HG02610 (cell line): ENCODE measurements at regions not wholly inside any gene's neighbourhood (a gene's known extent, or its start where the extent isn't known, plus 50 kb on each side); places are given as distances from the start of the nearest gene placed in this dataset.
"Not testable (repeated sequence)": the region's sequence is repeated elsewhere in the genome, so short reads cannot be mapped to it uniquely, and the experiment has no call there.

Experiments used
- ATAC-seq: cut with Tn5 transposase; IDR thresholded peaks from one replicate; pipeline ENCODE4 v1.9.1; 2021; ENCODE audit warnings: mild to moderate bottlenecking, moderate library complexity; ENCODE audit not compliant: unreplicated experiment

DNA sequence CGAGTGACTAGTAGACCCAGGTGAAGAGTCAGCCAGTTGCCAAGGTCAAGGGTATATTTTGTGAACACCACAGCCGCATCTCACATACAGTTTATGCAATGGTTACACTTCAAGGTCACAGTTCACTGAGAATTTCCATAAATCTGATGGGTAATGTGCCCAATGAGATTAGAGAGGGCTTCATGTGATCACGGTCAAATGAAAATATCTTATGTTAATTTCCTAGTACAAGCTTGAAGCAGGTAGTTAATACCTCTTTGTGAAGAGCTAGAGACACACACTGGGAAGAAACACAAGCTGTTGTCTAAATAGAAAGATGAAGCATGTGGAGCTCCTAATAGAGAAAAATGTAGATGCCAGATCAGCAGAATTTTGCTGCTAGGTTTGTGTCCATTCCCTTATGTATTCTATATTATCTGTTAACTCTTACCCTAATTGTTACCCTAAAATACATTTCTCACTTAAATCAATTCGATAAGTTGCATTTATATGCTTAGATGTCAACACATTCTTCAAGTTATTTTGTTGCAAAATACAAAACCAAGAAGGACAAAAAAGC is 136.0 kb downstream of the NR2F2 start:
- no peak for ATAC-seq

DNA sequence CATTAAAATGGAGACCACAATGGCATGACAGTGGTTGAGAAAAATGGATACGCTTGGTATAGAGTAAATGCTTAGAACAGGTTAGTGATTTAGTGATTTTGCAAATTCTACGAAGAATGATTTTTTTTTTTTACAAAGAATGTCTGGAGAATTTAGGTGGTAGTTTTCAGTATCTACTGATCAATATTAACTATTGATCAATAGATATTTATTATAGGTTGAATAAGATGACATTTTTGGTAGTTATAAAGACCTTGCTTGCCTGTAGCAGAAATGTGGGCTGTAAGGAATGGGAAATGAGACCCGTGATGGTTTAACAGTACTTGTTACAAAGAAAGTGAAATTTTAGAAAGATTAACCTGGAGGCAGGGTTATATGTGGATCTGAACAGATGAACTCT is 137.5 kb downstream of the NR2F2 start:
- no peak for ATAC-seq

DNA sequence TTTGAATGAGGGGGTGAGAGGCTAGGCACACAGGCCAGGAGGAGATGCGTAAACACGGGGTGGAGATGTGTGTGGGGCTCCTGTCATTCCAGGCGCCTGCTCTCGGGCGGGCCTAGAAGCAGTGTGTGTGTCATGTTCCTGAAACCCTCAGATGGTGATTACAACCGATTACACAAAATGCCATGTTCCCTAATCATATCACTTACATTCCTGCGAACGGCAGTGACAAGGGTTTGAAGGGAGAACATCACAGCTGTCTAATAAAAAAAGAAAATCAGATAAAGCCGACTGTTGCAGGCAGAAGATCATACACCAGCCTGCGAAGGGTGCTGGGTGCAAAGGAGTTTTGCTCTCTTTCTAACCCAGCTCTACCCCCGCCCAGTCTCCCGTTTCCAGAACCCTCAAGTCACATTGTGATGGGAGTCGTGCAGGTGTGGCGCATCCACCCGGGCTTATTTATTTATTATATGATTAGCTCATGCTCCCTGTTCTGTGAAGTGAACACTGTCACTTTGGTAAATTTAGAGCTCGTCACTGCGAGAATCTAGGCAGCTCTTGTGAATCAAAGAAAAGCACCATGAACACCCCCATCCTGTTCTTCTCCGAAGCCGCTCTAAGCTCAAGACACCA is 140.3 kb downstream of the NR2F2 start:
- no peak for ATAC-seq

DNA sequence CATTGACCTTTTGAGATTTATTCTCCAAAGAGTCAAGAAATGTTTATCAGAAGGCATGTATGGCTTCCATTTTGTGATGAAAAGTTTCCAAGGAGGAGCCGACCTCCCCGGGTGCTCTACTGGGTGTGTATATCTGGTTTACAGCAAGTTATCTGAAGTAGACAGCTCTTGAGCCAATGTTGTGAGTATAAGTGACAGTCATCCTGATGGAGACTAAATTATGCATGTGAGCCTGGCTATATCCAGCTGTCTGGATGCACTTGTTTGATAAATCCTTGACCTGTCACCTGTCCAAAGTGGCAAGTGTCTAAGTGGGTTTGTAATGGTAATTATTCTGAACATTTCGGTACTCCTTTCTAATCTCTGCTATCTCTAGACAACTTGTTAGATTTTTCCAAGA is 142.2 kb downstream of the NR2F2 start:
- no peak for ATAC-seq

DNA sequence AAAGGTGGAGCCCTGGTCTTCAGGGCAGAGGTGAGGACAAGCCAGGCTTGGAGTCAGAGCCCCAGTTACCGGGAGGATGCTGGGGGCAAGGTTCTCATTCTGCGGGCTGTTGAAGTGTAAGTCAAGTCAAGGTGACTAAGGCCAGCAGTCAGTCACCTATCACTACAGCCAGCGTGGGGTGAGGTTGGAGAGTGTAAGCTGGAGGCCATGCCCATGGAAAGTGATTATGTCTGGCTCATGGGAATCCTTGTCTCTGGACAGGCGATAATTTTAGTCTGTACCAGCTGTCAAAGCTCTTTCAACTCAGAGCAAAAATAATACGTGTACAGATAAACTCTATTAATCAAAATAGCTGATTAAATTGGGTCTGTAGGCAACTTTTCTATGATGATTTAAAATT is 143.1 kb downstream of the NR2F2 start:
- ATAC-seq: no peak

DNA sequence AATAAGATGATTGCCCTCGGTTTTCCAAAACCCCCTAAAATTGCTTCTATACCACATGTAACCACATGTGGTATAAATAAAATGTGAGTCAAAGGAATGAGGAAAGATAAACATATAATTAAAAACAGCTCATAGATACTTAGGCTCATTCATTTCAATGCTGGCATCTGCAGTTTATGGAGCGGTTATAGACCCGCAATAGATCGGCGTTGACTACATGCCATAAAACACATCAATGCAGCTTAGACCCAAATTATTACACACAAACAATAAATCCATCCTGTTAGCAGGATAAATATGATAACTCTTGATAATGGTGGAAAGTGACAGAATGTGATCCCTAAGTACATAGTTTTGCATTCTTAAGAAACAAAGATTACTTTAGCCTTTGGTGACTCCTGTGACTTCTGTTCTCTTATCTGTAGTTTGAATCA is 143.7 kb downstream of the NR2F2 start:
- ATAC-seq: no peak

DNA sequence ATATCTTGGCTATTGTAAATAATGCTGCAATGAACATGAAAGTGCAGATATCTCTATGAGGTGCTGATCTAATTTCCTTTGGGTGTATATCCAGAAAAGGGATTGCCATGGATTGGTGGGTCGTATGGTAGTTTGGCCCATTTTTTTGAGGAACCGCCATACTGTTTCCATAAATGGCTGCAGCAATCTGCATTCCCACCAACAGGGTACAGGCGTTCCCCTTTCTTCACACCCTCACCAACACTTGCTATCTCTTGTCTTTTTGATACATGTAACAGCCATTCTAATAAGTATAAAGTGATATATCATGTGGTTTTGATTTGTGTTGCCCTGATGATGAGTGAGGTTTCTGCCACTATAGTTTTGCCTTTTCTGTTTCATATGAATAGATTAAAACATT is 146.7 kb downstream of the NR2F2 start:
- no peak for ATAC-seq

DNA sequence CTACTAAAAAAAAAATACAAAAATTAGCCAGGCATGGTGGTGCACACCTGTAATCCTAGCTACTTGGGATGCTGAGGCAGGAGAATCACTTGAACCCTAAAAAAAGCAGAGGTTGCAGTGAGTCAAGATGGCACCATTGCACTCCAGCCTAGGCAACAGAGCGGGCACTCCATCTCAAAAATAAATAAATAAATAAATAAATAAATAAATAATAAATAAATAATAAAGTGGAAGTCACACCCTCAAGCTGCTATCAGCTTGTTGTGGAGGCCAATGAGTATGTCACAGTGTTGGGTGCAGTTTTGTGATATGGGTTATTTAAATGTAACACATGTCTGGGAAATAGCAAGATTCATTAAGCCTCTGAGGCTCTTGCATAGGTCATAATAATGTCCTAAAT is 153.9 kb downstream of the NR2F2 start:
- ATAC-seq: not testable (repeated sequence)

DNA sequence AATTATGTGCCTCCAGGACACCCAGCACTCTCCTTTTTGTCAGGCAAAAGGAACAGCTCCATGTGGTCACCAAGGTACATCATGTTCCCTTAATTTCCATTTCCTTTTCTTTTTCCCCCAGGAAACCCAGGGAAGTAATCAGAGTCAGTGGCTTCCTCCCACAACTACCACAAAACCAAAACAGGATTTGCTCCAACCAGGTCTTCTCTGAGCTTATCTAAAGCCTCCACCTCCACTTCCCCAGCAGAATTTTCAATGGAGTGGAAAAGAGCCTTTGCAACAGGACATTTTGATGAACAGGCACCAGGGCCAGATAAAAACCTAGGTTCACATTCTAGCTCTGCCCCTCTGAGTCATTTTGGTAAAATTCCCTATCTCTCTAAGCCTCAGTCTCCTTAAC is 154.3 kb downstream of the NR2F2 start:
- no peak for ATAC-seq

DNA sequence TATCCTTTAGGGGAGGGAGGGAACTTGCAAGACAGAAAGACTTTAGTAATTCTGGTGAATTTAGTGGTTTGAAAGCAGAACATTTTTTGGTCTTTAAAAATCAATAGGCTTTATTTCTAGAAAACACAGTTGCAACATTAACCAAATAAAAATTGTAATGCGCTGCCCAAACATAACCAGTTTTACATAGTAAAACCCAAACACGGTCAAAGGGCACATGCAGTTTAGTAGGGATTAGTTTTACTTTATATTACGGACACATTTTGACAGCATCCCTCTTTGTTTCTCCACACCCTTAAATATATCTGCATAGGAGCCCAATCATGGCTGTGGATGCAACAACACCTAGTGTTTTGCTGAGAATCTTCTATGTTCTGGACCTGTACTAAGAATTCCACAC is 156.7 kb downstream of the NR2F2 start:
- no peak for ATAC-seq

DNA sequence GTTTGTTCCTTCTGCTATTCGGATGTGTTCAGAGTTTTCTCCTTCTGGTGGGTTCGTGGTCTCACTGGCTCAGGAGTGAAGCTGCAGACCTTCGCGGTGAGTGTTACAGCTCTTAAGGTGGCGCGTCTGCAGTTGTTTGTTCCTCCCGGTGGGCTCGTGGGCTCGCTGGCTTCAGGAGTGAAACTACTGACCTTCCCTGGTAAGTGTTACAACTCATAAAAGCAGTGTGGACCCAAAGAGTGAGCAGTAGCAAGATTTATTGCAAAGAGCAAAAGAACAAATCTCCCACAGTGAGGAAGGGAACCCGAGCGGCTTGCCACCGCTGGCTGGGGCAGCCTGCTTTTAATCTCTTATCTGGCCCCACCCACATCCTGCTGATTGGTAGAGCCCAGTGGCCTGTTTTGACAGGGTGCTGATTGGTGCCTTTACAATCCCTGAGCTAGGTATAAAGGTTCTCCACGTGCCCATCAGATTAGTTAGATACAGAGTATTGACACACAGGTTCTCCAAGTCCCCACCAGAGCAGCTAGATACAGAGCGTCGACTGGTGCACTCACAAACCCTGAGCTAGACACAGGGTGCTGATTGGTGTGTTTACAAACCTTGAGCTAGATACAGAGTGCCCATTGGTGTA is 160.7 kb downstream of the NR2F2 start:
- not testable (repeated sequence) for ATAC-seq

DNA sequence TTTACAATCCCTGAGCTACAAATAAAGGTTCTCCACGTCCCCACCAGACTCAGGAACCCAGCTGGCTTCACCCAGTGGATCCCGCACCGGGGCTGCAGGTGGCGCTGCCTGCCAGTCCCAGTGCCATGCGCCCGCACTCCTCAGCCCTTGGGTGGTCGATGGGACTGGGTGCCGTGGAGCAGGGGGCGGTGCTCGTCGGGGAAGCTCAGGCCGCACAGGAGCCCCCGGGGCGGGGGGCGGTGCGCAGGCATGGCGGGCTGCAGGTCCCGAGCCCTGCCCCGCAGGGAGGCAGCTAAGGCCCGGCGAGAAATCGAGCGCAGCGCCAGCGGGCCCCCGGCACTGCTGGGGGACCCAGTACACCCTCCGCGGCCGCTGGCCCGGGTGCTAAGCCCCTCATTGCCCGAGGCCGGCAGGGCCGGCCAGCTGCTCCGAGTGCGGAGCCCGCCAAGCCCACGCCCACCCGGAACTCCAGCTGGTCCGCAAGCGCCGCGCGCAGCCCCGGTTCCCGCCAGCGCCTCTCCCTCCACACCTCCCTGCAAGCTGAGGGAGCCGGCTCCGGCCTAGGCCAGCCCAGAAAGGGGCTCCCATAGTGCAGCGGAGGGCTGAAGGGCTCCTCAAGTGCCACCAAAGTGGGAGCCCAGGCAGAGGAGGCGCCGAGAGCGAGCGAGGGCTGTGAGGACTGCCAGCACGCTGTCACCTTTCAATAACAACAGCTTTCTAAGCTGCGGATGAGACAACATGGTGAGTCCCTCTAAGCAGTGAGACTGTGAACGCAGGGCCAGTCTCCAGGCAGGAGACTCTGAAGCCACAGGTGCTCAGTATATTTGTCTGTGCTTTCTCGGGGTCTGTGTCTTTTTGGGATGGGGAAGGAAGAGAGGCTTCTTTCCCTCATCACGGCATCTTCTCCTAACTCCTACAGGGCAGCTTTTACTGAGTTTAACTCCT is 161.5 kb downstream of the NR2F2 start:
- not testable (repeated sequence) for ATAC-seq

DNA sequence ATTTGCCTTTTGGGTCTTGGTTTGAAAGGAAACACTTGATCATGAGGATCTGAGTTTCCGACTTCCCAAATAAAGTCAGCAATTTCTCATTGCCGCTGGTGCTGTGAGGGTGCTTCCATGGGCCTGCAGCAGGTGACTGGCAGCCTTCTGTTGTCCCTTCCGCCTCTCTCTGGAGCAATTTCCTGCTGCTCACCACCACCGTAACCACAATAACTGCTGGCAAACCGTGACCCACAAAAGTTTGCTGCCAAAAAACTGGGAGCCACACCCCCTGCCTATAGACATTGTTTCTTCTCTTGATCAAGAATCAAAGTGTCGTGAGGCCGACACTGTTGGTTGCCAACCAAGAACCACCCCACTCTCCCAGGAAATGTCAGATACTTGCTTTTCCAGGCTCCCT is 164.0 kb downstream of the NR2F2 start:
- ATAC-seq: no peak

DNA sequence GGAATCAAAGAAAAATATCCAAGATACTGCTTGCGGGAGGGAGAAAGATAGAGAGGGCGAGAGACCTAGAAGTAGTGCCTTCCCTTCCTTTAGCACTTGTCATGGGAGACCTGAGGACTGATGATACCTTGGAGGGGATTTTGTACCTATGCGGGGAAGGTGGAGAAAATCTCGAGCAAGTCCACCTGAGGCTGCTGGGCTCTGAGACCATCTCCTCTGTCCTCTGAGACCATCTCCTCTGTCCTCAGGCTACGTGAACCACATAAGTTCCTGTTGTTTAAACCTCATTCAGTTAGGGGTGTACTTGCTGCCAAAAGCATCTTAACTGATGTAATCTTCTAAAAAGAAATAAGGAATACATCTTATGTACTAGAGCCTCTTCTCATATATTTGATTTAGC is 164.9 kb downstream of the NR2F2 start:
- ATAC-seq: no peak

DNA sequence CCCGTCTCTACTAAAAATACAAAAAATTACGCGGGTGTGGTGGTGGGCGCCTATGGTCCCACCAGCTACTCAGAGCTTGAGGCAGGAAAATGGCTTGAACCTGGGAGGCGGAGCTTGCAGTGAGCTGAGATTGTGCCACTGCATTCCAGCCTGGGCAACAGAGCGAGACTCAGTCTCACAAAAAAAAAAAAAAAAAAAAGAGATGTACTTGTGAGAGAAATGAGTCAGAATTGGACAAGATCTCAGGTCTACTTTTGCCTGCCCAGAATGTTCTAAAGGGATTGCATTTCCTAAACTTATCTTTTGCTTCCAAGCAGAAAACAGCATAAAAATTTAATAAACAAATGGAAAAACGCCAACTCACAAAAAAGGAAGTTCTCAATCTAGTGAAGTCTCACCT is 167.5 kb downstream of the NR2F2 start:
- ATAC-seq: no peak

DNA sequence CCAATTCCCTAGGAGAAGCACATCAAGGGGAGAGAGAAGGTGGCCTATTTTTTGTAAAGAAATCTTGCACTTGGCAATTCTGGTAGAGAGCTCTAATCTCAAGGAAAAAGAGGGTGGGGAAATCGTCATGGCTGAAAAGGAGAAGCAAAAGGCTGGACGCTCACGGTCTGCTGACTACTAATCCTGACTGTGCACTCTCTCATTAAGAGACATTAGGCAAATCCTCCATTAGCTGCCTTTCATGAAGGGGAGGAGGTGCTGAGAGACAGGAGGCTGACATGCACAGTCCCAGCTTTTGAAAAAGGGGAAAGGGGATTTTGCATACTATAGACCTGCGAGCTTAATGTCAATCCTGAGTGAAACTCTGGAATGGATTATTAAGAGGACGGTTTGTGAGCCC is 170.0 kb downstream of the NR2F2 start:
- no peak for ATAC-seq

DNA sequence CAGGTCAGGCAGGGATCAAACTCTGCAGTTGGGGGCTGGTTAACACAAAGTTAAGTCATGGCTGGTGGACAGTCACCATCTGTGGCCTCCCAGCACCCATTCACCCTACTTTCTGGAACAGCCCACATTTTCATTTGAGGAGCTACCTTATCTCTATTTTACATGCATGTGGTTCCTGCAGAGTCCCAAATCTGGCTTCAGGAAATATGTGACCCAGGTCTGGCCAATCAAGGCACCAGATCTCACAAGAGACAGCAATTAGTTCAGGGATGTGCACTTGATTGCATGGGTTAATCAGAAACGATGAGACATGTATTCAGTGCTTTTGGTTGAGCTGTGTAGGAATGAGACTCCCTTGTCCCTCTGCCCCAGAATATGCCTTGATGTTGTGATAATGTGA is 170.9 kb downstream of the NR2F2 start:
- no peak for ATAC-seq

DNA sequence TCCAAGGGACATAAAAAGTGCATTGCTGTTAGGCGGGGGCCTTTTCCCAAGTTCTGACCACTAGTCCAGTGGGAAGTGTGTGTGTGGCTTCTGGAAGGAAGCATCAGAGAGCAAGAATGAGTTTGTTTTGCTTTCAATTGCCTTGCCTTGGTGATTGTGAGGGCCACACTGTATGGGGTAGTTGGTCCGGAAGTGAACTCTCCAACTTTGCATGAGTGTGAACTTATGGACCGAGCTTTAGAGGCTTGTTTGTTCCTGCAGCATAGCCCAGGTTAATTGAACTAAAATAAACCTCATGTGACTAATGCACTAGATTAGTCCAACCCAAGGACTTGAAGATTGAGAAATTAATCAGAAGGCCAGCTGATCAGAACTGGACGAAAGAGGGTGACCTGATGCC is 171.7 kb downstream of the NR2F2 start:
- no peak for ATAC-seq

DNA sequence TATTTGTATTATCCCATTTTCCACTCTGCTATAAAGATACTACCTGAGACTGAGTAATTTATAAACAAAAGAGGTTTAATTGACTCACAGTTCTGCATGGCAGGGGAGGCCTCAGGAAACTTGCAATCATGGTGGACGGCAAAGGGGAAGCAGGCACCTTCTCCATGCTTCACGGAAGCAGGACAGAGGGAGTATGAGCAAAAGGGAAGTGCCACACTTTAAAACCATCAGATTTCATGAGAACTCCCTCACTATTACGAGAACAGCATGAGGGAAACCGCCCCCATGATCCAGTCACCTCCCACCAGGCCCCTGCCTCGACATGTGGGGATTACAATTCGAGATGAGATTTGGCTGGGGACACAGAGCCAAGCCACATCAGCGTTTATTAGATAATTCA is 172.8 kb downstream of the NR2F2 start:
- ATAC-seq: no peak

DNA sequence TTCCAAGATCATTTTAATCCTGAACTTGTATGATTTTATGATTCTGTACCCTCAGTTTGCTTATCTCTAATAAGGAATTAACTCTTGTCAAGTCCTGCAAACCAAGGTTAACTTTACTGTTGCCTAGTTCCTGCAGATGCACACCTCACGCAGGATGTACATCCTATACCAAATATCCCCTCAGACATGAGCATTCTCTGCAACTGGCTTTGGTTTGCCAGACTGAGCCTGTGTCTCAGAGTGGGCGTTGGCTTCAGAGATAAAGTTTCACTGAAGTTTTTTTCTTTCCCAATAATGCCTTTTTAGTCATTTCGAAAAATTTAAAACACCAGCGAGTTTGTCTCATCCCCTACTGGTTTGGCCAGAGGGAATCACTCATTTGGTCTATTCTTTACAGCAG is 173.9 kb downstream of the NR2F2 start:
- no peak for ATAC-seq

DNA sequence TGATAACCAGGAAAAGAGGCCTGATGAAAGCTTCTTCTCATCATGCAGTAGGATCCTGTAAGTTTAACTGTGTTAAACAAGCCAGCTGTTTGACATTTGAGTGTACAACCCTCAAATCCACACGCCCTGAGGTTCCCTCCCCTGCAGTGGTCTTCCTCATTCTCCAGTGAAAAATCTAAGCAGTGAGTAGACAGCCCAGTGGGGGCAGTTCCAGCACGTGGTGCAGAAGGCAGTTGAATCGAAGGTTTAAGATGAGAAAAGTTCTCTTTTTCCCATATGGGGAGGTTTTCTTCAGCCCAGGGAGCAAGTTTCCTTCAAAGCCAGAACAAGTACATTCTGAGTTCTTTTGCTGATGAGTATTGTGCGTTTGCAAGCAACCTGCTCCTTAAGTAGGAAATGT is 174.5 kb downstream of the NR2F2 start:
- ATAC-seq: no peak
